Right hindlimb (tissue), 1 donor: ENCODE measurements at regions not wholly inside any gene's neighbourhood (a gene's known extent, or its start where the extent isn't known, plus 50 kb on each side); places are given as distances from the start of the nearest gene placed in this dataset.

Experiments used
- DNase-seq: peaks from one replicate; pipeline ENCODE4 v3.0.0-alpha.2; 2018

GRCh38 chr11:45435706-45436105 lies 149.6 kb upstream of the SYT13 start:
- no peak for DNase-seq

- DNase-seq: no peak
These were observed 146.8 kb upstream of the SYT13 start for GRCh38 chr11:45432910-45433309.

- no peak for DNase-seq
These were observed 146.0 kb upstream of the SYT13 start for GRCh38 chr11:45432100-45432499.

- no peak for DNase-seq
These were observed 145.2 kb upstream of the SYT13 start for GRCh38 chr11:45431046-45432018.

GRCh38 chr11:45430361-45430760 lies 144.2 kb upstream of the SYT13 start:
- no peak for DNase-seq

- no peak for DNase-seq
These were observed 143.6 kb upstream of the SYT13 start for GRCh38 chr11:45429719-45430118.

- no peak for DNase-seq
These were observed 142.5 kb upstream of the SYT13 start for GRCh38 chr11:45428541-45429230.

GRCh38 chr11:45428116-45428515 lies 142.0 kb upstream of the SYT13 start:
- DNase-seq: no peak

GRCh38 chr11:45424411-45425180 lies 138.5 kb upstream of the SYT13 start:
- DNase-seq: no peak

- no peak for DNase-seq
These were observed 137.5 kb upstream of the SYT13 start for GRCh38 chr11:45423475-45424120.

- no peak for DNase-seq
These were observed 136.9 kb upstream of the SYT13 start for GRCh38 chr11:45423036-45423435.

- no peak for DNase-seq
These were observed 127.9 kb upstream of the SYT13 start for GRCh38 chr11:45414088-45414487.

- no peak for DNase-seq
These were observed 127.2 kb upstream of the SYT13 start for GRCh38 chr11:45413156-45413858.

- DNase-seq: no peak
These were observed 126.4 kb upstream of the SYT13 start for GRCh38 chr11:45412521-45412920.

- DNase-seq: no peak
These were observed 125.9 kb upstream of the SYT13 start for GRCh38 chr11:45412051-45412471.

- no peak for DNase-seq
These were observed 125.2 kb upstream of the SYT13 start for GRCh38 chr11:45411228-45411946.

- no peak for DNase-seq
These were observed 124.5 kb upstream of the SYT13 start for GRCh38 chr11:45410391-45411227.

GRCh38 chr11:45409587-45409986 lies 123.4 kb upstream of the SYT13 start:
- no peak for DNase-seq

- DNase-seq: no peak
These were observed 121.1 kb upstream of the SYT13 start for GRCh38 chr11:45407226-45407625.

GRCh38 chr11:45405916-45406670 lies 120.0 kb upstream of the SYT13 start:
- DNase-seq: no peak
